Activated CD4-positive, alpha-beta T cell treated with anti-CD3 and anti-CD28 coated beads, Interleukin-2, amount 50 U/mL, for 1 hour (primary cell): ENCODE measurements at regions not wholly inside any gene's neighbourhood (a gene's known extent, or its start where the extent isn't known, plus 50 kb on each side); places are given as distances from the start of the nearest gene placed in this dataset.

Source experiments
- DNase-seq: peaks from one replicate; pipeline ENCODE4 v3.0.0-alpha.2; 2020

- DNase-seq: no peak
These were observed 62.7 kb downstream of the SIK1 start for GRCh38 chr21:43364261-43364510.

DNA sequence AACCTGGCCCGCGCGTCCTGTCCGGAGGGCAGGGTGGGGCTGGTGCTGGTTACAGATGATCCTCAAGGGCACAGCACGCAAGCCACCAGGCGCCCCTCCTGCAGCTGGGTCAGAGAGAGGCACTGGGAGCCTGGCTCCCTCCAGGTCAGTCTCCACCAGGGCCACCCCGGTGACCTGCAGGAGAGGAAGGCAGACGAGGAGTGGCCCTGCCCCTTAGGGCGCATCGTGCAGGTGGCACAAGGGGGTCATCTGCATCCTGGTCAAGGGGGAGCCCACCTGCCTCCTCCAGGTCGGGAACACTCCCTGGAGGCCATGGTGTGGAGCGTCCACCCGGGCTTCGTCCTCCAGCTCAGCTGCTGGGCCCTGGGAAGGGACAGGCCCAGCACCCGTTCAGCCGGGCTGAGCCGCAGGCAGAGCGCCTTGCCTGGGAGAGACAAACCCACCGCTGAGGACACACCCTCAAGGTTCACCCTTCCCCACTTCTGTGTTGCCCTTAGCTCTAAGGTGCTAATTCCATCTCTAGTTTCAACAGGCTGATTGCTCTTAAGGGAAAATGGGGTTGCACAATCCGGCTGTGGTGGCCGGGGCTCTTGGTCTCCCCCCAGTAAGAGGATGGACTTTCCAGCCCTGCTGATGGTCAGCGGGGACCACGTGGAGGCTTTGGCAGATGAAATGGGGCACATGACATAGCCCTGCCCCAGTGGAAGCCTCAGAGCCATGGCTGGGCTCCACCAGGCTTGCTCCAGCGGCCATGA, 63.2 kb downstream of the SIK1 start:
- no peak for DNase-seq

DNA sequence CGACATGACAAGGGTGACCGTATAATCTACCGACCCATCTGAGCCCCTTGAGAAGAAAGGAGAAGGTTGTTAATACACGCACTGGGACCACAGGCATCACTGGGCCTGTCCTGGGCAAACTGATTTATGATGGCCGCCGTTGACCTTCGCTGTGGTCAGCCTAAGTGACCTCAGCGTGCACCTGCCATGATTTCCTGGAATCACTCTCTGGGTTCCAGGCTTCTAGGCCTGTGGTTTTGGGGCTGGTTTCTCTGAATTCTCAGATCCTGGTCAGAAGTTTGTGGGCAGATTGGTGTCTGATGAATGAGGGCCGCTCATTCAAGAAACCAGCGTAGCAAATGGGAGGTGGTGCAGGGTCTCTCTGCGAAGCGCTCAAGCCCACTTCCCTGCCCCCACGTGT, 64.0 kb downstream of the SIK1 start:
- DNase-seq: no peak

DNA sequence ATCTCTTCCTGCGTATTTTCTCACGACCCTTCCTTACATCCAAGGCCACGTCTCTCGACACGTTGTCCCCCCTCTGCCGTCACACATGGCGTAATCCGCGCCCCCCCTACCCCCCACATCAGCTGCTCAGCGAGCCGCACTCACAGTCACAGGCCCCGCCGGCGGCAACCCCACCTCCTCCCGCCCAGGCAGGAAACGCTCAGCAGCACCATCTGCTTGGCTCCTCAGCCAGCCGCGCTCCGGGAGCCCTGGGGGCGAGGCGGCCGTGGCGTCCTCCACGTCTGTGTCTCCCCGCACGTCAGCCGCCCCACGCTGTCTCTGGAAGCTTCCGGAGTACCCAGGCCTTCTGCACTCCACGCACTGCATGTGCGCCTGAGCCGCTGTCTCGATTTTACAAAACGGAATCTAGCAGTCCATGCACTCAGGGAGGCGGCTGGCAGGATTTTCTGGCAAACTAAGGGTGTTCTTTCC, 64.6 kb downstream of the SIK1 start:
- peak; percentile 89 for DNase-seq

DNA sequence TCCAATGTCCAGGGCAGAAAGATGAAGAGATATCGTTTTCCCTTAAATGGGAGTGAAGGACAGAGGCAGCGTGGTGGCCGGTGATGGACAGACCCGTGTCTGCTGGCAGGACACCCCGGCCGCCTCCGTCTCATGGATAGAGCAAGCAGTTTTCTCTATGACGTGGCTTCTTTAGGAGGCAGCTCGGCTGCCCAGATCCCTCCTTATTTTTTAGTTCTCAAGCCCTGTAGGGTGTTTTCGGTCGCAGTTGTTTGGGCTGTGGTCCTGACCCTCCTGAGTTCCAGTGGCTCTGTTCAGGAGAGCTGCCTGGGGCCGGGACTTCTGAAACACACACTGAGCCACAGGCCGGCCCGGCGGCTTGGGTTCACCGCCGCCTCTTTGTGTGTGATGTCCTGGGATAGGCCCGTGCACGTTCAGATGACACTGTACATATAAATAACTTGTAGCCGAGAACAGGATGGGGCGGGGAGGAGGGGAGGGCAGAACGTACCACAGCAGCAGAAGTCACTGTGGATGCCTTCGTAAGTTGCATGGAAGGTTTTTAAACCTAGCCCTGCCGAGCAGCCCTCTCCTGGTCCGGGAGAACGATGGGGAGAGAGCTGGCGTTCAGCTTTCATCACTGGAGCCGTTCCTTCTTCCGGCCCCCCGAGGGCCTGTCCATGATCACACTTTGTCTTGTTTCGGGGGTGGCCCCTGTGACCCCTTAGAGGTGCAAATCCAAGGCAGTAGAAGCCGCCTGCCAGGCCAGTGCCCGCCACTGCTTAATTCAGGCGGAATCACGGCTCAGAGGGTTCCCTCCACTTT, 65.2 kb downstream of the SIK1 start:
- peak; percentile 53 for DNase-seq

- no peak for DNase-seq
These were observed 65.8 kb downstream of the SIK1 start for GRCh38 chr21:43361127-43361492.

DNA sequence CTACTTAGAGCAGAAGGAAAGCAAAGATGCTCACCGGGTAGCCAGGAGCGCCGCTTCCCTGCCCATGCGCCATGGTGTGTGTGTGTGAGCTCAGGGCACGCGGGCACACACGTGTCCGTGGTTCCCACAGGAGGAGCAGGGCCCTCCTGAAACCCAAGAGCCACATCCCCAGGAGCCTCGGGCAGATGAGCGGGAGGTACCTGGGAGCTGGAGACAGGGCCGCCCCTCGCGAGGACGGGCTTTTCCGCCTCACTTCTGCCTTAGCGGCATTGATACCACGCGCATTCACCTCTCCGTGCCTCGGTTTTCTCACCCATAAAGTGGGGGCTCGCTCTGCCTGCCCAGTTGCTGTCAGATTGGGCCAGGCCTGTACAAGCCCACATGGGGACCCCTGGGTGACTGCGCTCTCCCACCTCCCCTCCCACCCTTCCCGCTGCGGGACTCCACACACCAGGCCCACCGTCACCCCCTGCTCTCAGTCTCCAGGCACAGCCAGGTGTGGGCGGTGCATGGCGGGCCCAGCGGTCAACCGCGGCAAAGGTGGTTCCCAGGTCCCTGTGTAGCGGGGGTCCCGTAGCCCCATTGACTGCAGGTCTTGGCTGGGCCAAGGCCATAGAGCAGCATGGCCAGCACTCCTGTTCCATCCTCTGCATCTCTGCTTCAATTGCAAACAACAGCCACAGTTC, 66.3 kb downstream of the SIK1 start:
- DNase-seq: no peak

GRCh38 chr21:43358940-43359822, 67.8 kb downstream of the SIK1 start:
- no peak for DNase-seq

DNA sequence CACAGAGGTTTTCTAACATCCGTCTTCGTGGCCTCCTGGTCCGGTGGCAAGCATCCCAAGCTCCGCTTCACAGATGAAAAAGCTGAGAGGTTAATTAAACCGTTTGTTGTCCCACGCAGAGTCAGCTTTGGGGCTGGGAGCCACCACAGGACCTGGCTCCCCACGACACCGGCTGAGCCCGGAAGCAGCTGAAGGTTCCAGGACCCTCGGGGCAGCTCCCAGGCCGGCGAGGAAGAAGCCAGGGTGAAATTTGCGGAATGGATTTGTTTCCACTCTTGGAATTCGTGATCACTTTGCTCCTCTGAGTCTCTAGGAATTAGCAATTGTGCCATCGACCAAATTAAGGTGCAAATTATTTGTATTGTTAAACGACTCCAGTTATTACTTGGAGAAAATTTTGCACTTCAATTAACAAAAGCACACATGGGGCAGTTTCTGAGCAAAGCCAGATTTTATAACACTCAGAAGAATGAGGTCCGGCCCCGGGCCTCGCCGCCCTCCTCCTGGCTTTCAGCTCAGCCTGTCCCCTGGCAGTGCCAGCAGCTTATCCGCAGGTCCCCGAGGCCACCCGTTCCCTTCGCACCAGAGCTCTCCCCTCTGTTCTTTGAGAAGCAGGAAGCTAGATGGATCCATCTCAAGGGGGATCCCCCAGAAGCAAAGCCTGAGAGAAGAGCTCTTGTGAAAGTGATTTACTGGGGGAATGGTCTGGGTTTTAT, 69.1 kb downstream of the SIK1 start:
- no peak for DNase-seq

DNA sequence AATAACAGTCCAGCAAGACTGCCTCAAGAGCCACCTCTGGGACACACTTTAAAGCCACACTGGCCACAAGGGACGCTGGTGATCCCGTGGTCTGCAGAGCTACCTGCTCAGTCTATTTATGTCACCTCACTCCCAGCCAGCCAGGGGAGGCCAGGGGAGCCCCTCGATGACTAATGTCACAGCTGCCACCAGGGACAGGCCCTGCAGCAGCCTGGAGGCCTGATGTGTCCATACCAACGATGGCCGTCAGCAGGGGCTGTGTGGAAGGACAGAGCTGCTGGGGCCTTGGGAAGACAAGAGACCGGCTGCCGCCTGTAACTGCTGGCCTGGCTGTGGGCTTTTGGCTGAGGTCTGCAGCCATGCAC, 71.0 kb downstream of the SIK1 start:
- DNase-seq: no peak

GRCh38 chr21:43355266-43355924, 71.5 kb downstream of the SIK1 start:
- DNase-seq: no peak

DNA sequence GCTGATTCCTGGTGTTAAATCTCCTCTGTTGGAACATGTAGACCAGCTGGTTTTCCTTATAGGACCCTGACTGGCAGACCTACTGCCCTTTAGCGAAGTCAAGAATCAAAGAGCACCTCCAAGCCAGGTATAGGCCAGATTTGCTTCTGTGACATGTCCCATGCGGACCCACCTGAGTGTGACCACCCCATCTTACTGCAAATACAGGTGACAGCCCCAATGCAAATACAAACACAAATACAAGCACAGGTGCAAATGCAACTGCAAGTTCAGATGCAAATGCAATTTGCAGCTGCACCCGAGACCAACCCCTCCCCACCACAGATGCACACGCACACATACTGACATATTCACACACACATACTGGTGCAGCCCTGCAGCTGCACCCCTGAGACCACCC, 72.3 kb downstream of the SIK1 start:
- DNase-seq: no peak

DNA sequence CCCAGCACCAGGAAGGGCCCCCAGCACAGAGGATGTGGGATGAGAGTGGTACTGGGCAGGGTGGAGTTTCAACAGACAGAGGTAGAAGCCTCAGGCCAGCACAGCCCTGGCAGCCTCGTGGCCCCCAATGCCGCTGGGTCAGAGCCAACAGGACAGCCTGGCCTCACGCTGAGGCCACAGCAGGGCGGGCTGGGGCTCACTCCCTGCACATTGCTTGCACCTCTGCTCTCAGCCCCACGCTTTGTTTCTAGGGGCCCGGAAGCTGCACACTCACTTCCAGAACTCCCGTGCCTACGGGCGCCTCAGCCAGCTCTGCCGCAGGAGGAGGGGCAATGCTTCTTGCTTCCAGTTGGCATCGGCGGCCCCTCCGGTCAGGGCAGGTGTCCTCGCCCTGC, 72.9 kb downstream of the SIK1 start:
- DNase-seq: no peak

DNA sequence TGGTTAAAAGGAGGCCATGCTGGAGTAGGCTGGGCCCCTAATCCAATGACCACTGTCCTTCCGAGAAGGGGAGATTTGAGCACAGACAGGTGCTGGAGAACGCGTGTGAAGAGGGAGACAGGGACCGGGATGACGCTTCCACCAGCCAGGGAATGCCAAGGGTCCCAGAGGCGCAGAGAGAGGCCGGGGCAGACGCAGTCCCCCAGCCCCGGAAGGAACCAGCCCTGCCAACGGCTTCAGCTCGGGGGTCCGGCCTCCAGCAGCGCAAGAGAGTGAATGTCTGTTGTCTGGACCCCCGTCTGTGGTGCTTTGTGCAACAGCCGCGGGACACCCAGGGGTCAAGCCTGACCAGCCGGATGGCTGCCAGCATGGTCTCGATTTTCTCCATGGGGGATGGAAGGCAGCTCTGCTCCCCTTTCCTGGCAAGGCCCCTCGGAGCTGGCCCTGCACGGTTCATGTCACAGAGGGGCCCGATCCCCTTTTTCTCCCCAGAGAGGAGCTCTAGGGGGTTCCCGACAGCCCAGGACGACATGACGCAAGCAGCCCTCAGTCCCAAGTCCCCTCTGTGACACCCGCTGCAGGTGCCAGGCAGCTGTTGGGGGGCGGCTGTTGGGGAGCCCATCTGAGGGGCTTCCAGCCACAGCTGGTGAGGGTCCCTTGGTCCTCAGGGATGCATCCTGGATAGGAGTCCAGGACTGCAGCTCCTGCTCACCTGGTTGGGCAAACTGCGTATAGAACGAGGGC, 73.5 kb downstream of the SIK1 start:
- DNase-seq: no peak

- DNase-seq: no peak
These were observed 74.2 kb downstream of the SIK1 start for GRCh38 chr21:43352568-43353281.

- DNase-seq: no peak
These were observed 74.8 kb downstream of the SIK1 start for GRCh38 chr21:43352154-43352537.

DNA sequence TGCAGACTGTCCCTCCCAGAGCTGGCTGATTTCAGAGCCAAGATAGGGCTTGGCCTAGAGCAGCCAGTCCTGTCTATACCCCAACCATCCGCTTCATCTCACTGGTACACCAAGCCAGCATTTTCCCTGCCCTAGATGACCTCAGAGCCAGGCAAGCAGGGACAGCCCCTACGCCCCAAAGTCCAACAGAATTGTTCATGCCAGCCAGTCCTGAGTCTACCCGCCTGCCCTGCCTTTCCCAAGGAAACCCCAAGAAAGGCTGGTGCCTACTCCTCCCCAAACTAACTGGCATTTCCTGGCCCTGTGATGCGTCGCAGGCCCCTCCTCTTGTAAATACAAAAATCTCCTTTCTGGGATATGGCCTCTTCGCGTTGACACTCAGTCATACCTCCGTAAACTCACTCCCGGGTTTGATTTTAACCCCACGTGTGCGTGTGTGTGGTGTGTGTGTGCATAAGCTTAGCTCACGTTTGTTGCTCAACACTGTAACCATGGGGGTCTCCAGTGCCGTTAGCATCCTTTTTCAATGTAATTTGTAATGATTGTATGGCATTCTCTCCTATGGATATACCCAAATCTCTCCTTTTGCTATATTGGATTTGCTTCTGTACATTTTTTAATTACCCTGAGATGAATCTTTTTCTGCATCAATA, 75.3 kb downstream of the SIK1 start:
- DNase-seq: no peak

DNA sequence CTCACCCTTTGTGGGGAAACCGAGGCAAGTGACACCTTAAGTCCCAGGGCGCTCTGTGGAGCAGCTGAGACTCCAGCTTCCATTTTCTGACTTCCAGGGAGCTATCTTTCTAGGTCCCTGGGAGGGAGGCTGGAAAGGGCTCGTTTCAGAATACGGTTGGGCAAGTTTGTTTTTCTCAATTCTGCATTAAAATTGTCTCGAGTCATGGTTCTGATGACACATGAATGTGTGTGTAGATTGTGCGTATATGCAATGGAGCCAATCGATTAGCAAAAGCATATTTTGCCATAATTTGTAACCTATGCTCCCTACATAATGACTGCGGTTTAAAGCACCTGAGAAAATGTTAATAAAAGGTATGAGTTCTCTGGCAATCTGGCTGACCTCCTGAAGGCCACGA, 77.3 kb downstream of the SIK1 start:
- no peak for DNase-seq

DNA sequence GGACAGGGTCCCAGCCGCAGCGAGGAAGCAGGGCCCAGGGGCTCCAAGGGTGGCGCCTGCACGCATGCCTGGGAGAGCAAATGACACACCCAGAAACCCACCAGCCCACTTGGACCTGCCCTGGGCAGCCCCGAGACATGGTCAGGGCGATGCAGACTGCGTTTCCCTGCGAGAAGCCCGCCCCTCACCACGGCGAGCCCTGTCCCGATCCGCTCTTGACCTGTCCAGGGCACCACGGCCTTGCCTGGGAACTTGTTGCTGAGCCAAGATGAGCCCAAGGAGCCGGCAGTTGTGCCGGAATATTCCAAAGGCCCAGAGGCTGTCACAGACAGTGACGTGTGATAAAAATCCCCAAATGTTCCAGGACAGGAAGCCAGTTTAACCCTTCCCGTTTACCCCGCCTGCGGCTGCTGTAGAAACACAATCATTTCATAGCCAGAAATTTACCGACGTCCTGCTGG, 78.1 kb downstream of the SIK1 start:
- DNase-seq: no peak
